HEK293 (cell line): ENCODE measurements at regions not wholly inside any gene's neighbourhood (a gene's known extent, or its start where the extent isn't known, plus 50 kb on each side); places are given as distances from the start of the nearest gene placed in this dataset.

Experiments used
- CTCF ChIA-PET: fragments of 350-600 bp; formaldehyde crosslinking; extraction: SDS; loops from one replicate; lab custom pipeline; 2021; ENCODE audit warnings: antibody characterized with exemption; lab: Yijun Ruan, JAX
- POLR2A ChIA-PET: fragments of 300-600 bp; formaldehyde crosslinking; extraction: SDS; loops from one replicate; lab custom pipeline; 2020; ENCODE audit warnings: antibody characterized with exemption, inconsistent platforms; lab: Yijun Ruan, JAX
- H3K27ac ChIP-seq: fragments of 200-500 bp; sonication (Bioruptor generic); 2 replicates; pipeline ENCODE4 v1.5.1; 2014; ENCODE audit warnings: low read depth, low read length, control low read depth, inconsistent platforms; ENCODE audit errors: extremely low read depth
- H3K36me3 ChIP-seq, 2 experiments: fragments of 200-500 bp in 1 of 2; sonication (Bioruptor generic) in 1 of 2; 1 replicate in 1 of 2; 2 replicates in 1 of 2; pipeline ENCODE4 v1.5.1; 2014 to 2017; ENCODE audit warnings: inconsistent platforms in 2 of 2, low read length in 2 of 2; ENCODE audit not compliant: control insufficient read depth in 2 of 2, insufficient read depth in 1 of 2
- H3K4me1 ChIP-seq: fragments of 200-500 bp; sonication (Bioruptor generic); 2 replicates; pipeline ENCODE4 v1.5.1; 2014; ENCODE audit warnings: mild to moderate bottlenecking, low read length, inconsistent platforms; ENCODE audit not compliant: control insufficient read depth, insufficient read depth
- H3K4me3 ChIP-seq: 2 replicates; pipeline ENCODE4 v1.5.1; 2011; ENCODE audit warnings: low read depth, mild to moderate bottlenecking, control low read depth, low read length, moderate library complexity
- H3K9me3 ChIP-seq: fragments of 200-500 bp; sonication (Bioruptor generic); 2 replicates; pipeline ENCODE4 v1.5.1; 2014; ENCODE audit warnings: low read depth, low read length, inconsistent platforms; ENCODE audit not compliant: control insufficient read depth, insufficient read depth
- MYNN ChIP-seq: fragments of 450-650 bp; formaldehyde crosslinking; IDR thresholded peaks from 2 replicates; pipeline ENCODE4 v1.5.1; 2016; ENCODE audit warnings: missing biosample characterization, missing genetic modification characterization, borderline replicate concordance
- SP3 ChIP-seq: fragments of 450-650 bp; formaldehyde crosslinking; IDR thresholded peaks from 2 replicates; pipeline ENCODE4 v1.5.1; 2016; ENCODE audit warnings: missing biosample characterization, missing genetic modification characterization
- ZNF335 ChIP-seq: fragments of 450-650 bp; formaldehyde crosslinking; conservative IDR thresholded peaks from 2 replicates; pipeline ENCODE4 v1.5.1; 2016; ENCODE audit warnings: missing biosample characterization, missing genetic modification characterization
- ZNF366 ChIP-seq: fragments of 450-650 bp; formaldehyde crosslinking; conservative IDR thresholded peaks from 2 replicates; pipeline ENCODE4 v1.5.1; 2016; ENCODE audit warnings: missing biosample characterization, missing genetic modification characterization
- ZNF514 ChIP-seq: fragments of 450-650 bp; formaldehyde crosslinking; IDR thresholded peaks from 2 replicates; pipeline ENCODE4 v1.5.1; 2016; ENCODE audit warnings: missing biosample characterization, missing genetic modification characterization
- ZNF624 ChIP-seq: fragments of 450-650 bp; formaldehyde crosslinking; IDR thresholded peaks from 2 replicates; pipeline ENCODE4 v1.5.1; 2017; ENCODE audit warnings: missing biosample characterization, missing genetic modification characterization
- ZNF777 ChIP-seq: fragments of 450-650 bp; formaldehyde crosslinking; IDR thresholded peaks from 2 replicates; pipeline ENCODE4 v1.5.1; 2017; ENCODE audit warnings: missing biosample characterization, missing genetic modification characterization, borderline replicate concordance
- TF ChIP-seq, protein P1 (sequence below): fragments of 450-650 bp; formaldehyde crosslinking; IDR thresholded peaks from 2 replicates; pipeline ENCODE4 v1.5.1; 2016; ENCODE audit warnings: missing biosample characterization, missing genetic modification characterization
- TF ChIP-seq, protein P2 (sequence below): fragments of 450-650 bp; formaldehyde crosslinking; conservative IDR thresholded peaks from 2 replicates; pipeline ENCODE4 v1.5.1; 2016; ENCODE audit warnings: low read depth, missing biosample characterization, missing genetic modification characterization
- TF ChIP-seq, protein P3 (sequence below): fragments of 450-650 bp; formaldehyde crosslinking; IDR thresholded peaks from 2 replicates; pipeline ENCODE4 v1.5.1; 2016; ENCODE audit warnings: missing biosample characterization, missing genetic modification characterization

DNA sequence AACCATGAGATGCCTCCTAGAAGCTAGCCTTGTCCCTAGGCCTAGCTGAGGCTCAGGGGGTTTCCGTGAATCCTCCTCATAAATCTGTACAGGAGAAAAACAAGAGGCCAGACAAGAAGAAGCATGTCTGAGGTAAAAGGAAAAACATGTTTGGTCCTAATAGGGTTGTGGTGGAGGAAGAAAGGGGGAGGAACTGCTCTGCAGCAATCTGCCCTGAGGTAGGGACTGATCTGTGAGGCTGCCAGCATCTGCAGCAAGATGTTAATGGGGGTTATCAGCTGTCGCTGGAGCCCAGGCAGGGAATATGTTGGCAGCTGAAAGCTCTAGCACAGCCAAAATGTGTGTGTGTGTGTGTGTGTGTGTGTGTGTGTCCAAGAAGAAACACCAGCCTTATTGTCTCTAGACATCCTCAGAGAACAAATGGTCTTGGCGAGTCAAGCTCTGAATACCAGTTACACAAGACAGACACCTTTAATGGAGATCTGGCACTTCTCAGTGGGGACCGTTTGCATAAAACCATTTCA lies 218.5 kb downstream of the NUAK1 start (continued):
- TF ChIP-seq, protein P1, sequence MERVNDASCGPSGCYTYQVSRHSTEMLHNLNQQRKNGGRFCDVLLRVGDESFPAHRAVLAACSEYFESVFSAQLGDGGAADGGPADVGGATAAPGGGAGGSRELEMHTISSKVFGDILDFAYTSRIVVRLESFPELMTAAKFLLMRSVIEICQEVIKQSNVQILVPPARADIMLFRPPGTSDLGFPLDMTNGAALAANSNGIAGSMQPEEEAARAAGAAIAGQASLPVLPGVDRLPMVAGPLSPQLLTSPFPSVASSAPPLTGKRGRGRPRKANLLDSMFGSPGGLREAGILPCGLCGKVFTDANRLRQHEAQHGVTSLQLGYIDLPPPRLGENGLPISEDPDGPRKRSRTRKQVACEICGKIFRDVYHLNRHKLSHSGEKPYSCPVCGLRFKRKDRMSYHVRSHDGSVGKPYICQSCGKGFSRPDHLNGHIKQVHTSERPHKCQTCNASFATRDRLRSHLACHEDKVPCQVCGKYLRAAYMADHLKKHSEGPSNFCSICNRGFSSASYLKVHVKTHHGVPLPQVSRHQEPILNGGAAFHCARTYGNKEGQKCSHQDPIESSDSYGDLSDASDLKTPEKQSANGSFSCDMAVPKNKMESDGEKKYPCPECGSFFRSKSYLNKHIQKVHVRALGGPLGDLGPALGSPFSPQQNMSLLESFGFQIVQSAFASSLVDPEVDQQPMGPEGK = no peak
- no peak for TF ChIP-seq ZNF624 (tag by site-specific recombination)

DNA sequence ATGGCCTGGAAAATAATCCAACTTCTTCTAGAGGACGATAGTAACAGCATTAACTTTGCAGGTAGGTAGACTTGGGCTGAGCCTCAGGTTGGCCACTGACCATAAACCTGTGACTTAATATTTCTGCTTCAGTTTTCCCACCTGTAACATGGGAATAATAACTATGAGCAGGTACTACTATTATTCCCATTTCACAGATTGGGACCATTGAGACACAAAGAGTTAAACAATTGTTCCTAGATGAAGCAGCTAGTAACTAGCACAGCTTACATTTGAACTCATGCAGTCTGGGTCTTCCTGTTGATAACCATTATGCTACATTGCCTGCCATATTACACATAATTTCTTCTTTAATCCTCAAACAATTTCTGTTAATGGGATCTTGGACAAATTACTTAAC lies 217.7 kb downstream of the NUAK1 start:
- POLR2A ChIA-PET = interaction anchor here (0.6 kb wide), 1 partner anchor 45 kb away, joined by 3 read pairs; no protein-coding TSS in a partner anchor
- no peak for TF ChIP-seq ZNF514 (tag by site-specific recombination)
- TF ChIP-seq, all 188 proteins: peak for 0
- Histone ChIP-seq H3K4me1 (no peaks in the 10 kb centered on the region; the same call in 1 of the 2 replicates), H3K36me3 (no peaks in the 10 kb centered on the region), H3K27ac (no peak overlapping the region), H3K4me3 (no peak overlapping the region), H3K9me3 (no peaks in the 10 kb centered on the region)
- CTCF ChIA-PET = interaction anchor here (0.8 kb wide), 1 partner anchor 60 kb away, joined by 4 read pairs; no protein-coding TSS in a partner anchor

DNA sequence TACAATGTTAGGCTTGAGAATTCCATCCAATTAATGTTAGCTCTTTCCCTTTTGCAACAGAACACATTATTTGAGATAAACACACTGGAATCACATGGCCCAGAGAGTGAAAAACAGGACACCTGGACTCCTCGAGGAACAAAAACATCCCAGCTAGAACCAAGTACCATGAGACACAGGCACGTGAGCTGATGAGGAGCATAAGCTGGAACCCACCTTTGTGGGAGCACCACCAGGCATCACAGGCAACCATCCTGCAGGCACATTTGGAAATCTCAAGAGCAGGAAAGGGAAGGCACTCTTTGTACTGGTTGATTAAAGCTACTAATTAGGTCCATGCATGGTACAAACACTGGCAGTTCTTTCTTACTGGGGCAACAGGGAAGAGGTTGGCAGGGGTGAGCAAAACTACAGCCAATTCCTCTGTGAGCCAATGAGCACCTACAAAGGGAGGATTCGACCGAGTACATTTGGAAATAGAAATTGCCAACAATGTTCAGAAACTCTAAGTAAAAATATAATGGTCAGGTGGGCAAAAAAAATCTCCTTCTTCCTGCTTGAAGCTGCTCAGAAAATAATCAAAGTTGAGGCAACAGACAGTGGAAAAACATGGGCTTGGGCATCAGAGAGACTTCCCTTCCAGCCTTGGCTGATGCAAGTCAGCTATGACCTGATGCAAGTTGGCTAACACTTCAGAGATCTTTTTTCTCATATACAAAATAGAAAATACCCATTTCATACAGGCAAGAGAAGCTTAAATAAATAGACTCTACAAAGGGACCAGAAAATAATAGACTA lies 216.7 kb downstream of the NUAK1 start:
- ChIA-PET POLR2A (no interaction called here), CTCF (interaction anchor here (0.6 to 0.7 kb wide), 2 partner anchors 12 to 36 kb away, joined by 3 read pairs; no protein-coding TSS in a partner anchor)
- Histone ChIP-seq H3K36me3 (no peaks in the 10 kb centered on the region), H3K4me1 (no peaks in the 10 kb centered on the region; the same call in 1 of the 2 replicates), H3K4me3 (no peak overlapping the region), H3K9me3 (no peaks in the 10 kb centered on the region), H3K27ac (no peak overlapping the region)
- TF ChIP-seq SP3 (tag by site-specific recombination) (no peak), ZNF335 (tag by site-specific recombination) (peak; percentile 57)
- TF ChIP-seq, protein P2, sequence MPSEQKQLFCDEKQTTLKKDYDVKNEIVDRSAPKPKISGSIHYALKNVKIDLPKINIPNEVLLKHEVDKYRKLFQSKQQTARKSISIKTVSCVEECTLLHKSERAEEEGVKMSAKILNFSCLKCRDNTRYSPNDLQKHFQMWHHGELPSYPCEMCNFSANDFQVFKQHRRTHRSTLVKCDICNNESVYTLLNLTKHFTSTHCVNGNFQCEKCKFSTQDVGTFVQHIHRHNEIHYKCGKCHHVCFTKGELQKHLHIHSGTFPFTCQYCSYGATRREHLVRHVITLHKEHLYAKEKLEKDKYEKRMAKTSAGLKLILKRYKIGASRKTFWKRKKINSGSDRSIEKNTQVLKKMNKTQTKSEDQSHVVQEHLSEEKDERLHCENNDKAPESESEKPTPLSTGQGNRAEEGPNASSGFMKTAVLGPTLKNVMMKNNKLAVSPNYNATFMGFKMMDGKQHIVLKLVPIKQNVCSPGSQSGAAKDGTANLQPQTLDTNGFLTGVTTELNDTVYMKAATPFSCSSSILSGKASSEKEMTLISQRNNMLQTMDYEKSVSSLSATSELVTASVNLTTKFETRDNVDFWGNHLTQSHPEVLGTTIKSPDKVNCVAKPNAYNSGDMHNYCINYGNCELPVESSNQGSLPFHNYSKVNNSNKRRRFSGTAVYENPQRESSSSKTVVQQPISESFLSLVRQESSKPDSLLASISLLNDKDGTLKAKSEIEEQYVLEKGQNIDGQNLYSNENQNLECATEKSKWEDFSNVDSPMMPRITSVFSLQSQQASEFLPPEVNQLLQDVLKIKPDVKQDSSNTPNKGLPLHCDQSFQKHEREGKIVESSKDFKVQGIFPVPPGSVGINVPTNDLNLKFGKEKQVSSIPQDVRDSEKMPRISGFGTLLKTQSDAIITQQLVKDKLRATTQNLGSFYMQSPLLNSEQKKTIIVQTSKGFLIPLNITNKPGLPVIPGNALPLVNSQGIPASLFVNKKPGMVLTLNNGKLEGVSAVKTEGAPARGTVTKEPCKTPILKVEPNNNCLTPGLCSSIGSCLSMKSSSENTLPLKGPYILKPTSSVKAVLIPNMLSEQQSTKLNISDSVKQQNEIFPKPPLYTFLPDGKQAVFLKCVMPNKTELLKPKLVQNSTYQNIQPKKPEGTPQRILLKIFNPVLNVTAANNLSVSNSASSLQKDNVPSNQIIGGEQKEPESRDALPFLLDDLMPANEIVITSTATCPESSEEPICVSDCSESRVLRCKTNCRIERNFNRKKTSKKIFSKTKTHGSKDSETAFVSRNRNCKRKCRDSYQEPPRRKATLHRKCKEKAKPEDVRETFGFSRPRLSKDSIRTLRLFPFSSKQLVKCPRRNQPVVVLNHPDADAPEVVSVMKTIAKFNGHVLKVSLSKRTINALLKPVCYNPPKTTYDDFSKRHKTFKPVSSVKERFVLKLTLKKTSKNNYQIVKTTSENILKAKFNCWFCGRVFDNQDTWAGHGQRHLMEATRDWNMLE = peak; percentile 65

DNA sequence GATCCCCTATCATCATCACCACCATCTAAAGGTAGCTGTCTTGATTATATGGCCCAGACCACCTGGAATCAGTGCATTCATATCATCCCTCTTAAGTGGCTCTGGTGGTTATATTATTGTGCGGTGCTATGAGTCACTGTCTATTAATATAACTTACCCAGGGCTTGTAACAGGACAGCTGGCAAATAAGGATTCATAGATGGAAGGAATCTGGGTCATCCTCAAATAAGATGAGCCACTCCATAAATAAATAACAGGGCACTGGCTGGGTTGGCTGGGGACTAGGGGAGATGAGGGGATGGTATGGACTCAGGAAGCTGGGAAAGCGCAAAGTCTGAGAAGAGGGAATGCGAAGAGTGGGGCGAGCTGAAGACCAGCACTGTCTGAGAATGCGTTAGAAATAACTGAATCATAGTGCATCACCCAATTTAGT lies 216.1 kb downstream of the NUAK1 start:
- TF ChIP-seq, protein P3, sequence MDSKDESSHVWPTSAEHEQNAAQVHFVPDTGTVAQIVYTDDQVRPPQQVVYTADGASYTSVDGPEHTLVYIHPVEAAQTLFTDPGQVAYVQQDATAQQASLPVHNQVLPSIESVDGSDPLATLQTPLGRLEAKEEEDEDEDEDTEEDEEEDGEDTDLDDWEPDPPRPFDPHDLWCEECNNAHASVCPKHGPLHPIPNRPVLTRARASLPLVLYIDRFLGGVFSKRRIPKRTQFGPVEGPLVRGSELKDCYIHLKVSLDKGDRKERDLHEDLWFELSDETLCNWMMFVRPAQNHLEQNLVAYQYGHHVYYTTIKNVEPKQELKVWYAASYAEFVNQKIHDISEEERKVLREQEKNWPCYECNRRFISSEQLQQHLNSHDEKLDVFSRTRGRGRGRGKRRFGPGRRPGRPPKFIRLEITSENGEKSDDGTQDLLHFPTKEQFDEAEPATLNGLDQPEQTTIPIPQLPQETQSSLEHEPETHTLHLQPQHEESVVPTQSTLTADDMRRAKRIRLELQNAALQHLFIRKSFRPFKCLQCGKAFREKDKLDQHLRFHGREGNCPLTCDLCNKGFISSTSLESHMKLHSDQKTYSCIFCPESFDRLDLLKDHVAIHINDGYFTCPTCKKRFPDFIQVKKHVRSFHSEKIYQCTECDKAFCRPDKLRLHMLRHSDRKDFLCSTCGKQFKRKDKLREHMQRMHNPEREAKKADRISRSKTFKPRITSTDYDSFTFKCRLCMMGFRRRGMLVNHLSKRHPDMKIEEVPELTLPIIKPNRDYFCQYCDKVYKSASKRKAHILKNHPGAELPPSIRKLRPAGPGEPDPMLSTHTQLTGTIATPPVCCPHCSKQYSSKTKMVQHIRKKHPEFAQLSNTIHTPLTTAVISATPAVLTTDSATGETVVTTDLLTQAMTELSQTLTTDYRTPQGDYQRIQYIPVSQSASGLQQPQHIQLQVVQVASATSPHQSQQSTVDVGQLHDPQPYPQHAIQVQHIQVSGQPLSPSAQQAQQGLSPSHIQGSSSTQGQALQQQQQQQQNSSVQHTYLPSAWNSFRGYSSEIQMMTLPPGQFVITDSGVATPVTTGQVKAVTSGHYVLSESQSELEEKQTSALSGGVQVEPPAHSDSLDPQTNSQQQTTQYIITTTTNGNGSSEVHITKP (tag by site-specific recombination) = peak; percentile 39; the same call in 1 of the 2 replicates
- TF ChIP-seq MYNN (tag by site-specific recombination) = no peak
- TF ChIP-seq ZNF335 (tag by site-specific recombination) = 0 out of 2 replicates have a peak, but pooled peaks have one; percentile 9
- TF ChIP-seq ZNF777 (tag by site-specific recombination) = no peak
- 0 out of 2 replicates have a peak, but pooled peaks have one; percentile 42 for TF ChIP-seq ZNF366 (tag by site-specific recombination)
- TF ChIP-seq, all 188 proteins: peak for 3
- Histone ChIP-seq H3K36me3 (no peaks in the 10 kb centered on the region), H3K27ac (no peak overlapping the region), H3K4me1 (no peaks in the 10 kb centered on the region; the same call in 1 of the 2 replicates), H3K9me3 (no peaks in the 10 kb centered on the region), H3K4me3 (no peak overlapping the region)
- POLR2A ChIA-PET = no interaction called here
- CTCF ChIA-PET = interaction anchor here (0.6 to 0.7 kb wide), 2 partner anchors 12 to 36 kb away, joined by 3 read pairs; no protein-coding TSS in a partner anchor
